HG03442 (cell line): ENCODE measurements at regions not wholly inside any gene's neighbourhood (a gene's known extent, or its start where the extent isn't known, plus 50 kb on each side); places are given as distances from the start of the nearest gene placed in this dataset.
A peak's percentile ranks its signal among the peaks of the same experiment; 100 is the strongest.
"Not testable (repeated sequence)": the region's sequence is repeated elsewhere in the genome, so short reads cannot be mapped to it uniquely, and the experiment has no call there.

Experiments used
- ATAC-seq: cut with Tn5 transposase; IDR thresholded peaks from one replicate; pipeline ENCODE4 v1.9.1; 2021; ENCODE audit warnings: mild to moderate bottlenecking, moderate library complexity; ENCODE audit not compliant: unreplicated experiment

DNA sequence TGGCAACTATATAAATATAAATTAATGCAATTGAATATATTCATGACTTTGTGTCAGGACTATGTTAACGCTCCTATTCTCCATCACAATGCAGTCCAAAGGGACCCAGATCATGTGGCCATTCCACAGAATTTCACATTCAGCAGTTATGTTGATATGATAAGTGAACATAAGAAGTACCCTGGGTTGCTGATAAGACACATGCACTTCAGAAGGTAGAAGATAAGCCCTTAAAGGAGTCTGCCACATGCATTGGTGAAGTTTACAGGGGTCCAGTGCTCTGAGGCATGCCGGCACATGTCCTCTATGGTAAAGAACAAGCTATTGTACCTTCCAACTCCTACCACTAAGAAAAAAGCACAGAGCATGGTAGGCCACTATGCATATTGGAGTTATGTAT, 76.4 kb downstream of the PHAX start:
- no peak for ATAC-seq

DNA sequence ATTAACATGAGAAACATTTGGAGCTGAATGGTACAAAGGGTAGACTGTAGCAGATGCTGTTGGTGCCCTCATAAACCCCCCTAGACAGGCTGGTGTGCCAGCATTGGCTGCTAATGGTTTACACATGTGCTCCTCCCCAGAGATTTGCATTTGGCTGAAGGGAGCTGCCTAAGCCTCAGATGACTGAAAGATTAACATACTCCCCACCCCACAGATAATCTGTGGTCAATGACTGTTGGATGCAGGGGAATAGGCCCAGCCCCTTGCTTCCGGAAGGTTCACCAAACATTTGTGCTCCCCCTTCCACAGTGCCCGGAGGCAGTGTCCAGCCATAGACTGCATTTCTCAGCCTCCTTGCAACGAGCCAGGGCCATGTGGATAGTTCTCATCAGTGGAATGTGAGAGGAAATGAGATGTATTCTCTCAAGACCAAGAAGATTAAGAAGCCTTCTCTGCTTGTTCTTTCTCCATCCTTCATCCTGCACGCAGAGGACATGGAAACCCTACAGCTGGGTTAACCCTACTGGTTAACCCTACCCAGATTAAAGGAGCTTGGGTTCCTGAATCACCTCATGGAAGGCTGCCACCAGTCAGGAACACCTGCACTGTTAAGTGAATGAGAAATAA, 79.6 kb downstream of the PHAX start:
- ATAC-seq: peak; percentile 77

DNA sequence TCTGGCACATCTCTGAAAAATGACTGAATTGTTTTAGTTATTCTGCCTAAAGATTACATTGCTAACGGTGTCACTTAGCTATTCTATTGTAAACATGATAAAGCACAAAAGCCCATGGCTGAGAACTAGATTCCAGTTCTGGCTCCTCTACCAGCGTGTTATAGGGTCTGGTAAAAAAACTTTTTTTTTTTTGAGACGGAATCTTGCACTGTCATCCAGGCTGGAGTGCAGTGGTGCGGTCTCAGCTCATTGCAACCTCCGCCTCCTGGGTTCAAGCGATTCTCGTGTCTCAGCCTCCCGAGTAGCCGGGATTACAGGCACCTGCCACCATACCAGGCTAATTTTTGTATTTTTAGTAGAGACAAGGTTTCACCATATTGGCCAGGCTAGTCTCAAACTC, 80.6 kb downstream of the PHAX start:
- ATAC-seq: not testable (repeated sequence)

DNA sequence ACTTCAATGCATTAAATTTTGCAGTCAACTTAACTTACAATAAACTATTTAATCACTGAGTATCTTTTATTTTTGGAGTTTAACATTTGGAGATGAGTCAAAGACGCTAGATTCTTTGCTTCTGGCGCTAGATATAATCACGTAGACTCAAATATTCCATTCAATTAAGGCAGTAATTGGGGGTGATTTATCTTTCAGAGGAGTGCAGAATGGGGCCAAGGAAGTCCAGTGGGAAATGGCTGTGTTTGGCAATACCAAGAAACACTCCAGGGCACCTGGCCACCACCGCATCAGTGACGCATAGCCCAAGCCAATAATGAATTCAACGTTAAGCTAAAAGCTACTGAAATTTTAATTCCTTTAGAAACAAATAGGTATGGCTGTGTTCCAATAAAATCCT, 81.2 kb downstream of the PHAX start:
- no peak for ATAC-seq

DNA sequence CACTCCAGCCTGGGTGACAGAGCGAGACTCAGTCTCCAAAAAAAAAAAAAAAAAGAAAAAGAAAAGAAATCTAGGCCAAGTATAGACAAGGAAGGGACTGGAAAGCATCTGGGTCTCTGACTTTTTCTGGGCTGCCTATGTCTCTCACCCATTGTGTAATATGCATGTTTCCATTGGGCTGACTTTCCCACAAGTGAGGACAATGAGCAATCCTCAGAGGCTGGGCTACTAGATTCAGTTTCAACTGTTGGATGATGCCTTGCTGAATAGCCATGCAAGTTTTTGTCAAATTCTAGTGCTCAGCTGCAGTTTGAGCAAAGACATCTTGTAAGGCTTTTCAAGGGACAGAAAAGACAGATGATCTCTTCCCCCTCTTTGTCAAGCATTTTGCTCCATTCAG, 82.1 kb downstream of the PHAX start:
- ATAC-seq: no peak

DNA sequence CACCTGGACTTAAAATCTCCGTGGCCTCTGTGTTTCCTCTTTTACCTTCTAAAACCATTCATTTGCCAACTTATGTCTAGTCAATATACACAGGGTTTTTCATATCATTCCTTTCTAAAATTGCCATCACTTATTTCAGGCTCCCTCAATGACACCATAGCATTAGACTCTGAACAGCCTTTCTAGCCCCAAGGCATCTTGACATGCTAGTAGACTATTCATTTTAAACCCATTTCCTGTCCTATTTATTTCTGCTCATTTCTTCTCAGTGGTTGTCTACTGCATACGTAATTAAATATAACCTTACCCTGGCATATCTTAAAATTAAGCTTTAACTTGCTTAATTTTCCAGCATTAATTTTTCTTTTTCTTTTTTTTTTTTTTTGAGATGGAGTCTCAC, 83.2 kb downstream of the PHAX start:
- no peak for ATAC-seq

DNA sequence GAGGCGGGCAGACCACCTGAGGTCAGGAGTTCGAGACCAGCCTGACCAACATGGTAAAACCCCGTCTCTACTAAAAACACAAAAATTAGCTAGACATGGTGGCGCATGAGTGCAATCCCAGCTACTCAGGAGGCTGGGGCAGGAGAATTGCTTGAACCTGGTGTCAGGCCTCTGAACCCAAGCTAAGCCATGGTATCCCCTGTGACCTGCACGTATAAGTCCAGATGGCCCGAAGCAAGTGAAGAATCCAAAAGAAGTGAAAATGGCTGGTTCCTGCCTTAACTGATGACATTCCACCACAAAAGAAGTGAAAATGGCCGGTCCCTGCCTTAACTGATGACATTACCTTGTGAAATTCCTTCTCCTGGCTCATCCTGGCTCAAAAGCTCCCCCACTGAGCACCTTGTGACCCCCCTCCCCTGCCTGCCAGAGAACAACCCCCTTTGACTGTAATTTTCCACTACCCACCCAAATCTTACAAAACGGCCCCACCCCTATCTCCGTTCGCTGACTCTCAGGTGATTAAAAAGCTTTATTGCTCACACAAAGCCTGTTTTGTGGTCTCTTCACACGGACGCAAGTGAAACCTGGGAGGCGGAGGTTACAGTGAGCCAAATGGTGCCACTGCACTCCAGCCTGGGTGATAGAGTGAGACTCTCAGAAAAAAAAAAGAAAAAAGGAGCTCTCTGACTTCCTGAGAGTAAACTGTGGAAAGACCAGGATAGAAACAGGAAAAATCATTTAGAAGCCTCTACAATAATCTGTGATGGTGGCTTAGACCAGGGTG, 84.1 kb downstream of the PHAX start:
- peak; percentile 36 for ATAC-seq

DNA sequence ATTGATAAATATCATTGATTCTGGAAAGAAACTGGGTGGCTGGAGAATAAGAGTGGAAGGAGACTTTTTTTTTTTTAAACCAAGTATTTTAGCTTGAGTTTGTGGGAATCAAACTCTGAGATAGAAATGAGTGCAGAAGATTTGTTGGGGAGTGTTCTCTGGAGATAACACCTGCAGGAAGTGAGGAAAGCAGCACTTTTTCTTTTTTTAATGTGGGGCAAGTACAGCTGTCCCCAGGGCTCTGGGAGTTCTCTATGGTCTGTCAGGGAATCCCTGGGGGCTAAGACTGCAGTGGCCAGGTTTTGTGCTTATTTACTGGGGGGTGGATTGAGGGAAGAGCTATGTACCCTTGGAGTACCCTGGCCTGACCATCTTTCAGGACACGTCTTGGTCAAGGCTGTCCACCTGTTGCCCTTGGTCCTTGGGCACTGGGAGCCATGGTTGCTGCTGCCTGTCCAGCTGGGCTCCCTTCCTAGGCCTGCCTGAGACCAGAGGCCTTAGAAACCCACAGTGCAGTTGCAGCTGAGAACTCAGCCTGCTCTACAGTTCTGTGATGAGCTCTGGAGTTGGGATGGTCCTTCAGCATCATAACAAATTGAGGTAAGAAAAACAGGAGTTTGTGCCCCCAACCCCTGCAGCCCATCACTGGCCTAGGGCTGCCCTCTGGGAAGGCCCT, 85.8 kb downstream of the PHAX start:
- ATAC-seq: peak; percentile 51

DNA sequence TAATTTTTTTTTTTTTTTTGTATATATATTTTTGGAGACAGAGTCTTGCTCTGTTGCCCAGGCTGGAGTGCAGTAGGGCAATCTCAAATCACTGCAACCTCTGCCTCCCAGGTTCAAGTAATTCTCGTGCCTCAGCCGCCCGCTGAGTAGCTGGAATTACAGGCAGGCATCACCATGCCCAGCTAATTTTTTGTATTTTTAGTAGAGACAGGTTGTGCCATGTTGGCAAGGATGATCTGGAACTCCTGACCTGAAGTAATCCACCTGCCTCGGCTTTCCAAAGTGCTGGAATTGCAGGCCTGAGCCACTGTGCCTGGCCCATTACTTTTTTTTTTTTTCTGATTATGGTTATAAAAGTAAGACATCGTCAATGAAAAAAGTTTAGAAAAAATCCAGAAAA, 84.0 kb upstream of the LMNB1 start:
- ATAC-seq: no peak

DNA sequence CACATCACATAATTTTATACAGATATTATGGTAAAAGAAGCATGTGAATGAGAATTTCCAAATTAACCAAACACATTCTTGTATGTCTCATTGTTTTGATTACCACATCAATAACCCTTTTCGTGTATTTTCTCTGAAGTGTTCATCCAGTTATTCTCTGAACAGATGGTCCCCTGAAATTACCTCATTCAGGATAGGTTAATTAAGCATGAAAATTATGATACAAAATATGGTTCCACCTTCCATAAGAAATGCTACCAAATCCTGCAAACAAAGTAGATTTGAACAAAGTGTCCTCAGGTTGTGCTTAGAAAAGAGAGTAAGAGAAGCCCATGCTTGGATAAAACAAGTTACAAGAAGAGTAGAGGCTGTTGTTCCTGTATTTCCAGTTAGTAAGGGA, 83.1 kb upstream of the LMNB1 start:
- ATAC-seq: no peak

DNA sequence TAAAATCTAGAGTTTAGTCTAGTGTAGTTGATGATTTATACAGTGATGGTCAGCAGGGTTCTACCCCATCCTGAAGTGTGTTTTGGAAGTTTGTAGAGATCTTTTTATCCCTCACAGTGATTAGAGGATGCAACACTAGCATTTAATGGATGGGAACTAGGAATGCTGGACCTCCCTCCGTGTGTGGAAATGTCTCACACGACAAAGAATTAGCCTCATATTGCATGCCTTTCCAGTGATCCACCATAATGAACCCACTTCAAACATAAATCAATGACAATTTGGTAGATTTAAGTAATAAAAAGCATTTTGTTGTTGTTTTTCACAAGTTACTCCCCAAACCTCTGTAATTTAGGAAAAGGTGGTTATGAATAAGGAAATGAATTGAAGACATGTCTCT, 82.5 kb upstream of the LMNB1 start:
- ATAC-seq: no peak

DNA sequence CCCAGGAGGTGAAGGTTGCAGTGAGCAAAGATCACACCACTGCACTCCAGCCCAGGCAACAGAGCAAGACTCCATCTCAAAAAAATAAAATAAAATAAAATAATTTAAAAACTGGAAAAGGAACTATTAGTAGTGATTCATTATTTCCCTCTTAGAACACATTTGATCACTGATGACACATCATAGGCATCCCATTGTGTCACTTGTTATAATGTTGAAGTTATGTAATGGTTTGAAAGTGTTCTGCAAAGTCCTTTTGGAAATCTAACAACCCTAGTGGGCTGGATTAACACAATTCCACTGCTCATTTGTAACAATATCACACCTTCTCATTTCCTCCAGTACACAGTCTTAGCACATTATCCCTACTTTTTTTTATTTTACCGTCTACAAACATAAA, 81.8 kb upstream of the LMNB1 start:
- no peak for ATAC-seq

DNA sequence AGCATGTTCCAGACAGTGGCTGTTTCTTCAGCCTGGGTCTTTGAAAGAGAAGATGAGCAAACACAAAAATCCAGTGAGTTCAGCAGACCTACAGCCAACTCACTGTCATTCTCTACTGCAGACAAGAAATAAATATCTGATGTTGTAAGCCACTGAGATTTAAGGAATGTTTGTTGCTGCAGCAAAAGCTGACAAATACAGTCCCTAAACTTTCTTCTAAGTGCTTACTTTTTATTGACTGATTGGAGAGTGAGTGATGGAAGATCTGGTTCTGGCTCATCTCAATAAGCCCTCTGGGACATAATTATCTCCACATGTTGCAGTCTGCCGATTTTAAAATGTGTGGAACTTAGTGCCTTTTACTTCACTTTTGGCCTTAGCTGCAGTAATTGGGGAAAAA, 69.9 kb upstream of the LMNB1 start:
- ATAC-seq: no peak

DNA sequence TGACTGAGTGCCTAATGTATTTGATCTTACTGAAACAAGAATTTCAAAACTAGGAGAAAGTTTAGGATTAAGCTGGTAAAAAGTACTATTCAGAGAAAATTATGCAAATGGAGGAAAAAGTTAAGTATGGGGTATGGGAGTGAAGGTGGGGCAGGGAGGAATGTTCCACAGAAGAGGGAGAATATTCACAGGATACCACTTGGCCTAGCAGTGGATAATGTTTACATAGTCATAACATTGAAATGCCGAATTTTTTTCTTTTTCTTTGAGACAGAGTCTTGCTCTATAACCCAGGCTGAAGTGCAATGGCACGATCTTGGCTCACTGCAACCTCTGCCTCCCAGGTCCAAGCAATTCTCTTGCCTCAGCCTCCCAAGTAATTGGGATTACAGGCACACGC, 61.2 kb upstream of the LMNB1 start:
- ATAC-seq: no peak

DNA sequence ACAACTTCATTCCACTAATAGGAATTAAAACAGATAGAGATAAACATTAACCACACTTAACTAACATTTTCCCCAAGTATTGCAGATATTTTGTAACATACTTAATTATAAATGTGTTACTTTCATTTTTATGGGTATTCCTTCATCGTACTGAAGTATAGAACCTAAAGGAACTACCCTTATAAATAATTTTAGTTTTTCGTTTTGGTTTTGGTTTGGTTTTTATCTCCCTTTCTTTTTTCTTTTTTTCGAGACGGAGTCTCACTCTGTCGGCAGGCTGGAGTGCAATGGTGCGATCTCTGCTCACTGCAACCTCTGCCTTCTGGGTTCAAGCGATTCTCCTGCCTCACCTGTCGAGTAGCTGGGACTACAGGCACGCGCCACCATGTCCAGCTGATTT, 60.1 kb upstream of the LMNB1 start:
- no peak for ATAC-seq

DNA sequence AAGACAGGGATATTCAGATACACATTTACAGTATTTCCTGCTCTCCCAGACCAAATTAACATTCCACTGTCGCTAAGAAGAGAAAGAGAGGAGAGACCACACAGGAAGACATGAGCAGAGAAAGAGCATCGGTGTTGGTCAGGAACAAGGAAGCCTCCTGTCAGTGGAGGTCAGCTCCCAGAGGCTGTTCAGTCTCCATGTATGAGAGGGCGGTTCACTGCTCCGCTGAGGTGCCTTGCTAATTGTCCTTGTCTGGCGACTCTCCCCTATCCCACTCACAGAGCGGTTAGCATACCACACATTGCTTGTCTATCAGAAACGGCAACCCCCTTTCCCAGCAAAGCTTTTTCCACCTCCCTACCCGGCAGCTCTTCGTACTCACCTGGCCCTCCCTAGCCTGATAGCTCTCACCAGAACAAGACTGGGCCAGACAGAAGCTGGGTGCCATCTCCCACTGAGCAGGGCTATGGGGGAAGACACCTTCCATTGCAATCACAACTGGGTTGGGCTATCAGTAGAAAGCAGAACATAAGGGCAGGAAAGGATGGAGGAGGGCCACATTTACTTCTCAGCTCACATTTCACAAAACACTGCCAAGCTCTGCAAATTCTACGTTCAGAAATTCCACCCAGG, 58.6 kb upstream of the LMNB1 start:
- no peak for ATAC-seq

DNA sequence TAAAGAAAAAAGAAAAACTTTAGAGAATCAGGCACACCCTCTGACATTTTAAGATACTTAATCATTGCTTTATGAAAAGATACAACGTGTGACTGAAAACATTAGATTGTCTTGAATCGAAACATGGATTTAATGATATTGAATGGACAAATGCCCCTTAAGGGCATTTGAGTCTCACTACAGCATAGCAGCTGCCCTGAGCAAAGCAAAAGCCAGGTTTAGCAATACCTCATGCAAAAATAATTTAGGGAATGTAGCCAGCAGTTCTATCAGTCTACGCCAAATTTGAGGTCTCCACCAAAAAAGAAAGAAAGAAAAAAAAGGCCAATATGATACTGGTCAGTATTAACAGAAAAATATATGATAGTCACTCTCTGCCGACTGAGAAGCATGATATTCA, 56.6 kb upstream of the LMNB1 start:
- ATAC-seq: no peak

DNA sequence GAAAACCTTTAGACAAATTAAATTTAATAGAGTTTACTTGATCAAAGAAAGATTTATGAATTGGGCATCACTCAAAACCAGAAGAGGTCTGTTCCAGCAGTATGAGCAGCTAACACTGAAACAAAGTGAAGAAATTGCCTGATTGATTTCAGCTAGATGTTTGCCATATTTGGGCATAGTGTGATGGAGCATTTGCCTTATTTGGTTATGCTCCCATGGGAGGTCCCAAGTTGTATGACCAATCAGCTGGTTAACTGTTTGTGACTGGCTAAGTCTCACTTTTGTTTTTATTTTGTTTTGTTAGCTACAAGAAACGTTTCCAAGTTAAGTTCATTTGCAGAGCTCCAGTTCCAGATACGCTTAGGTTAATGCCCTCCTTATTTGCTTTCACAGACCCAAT, 53.3 kb upstream of the LMNB1 start:
- no peak for ATAC-seq
